Urinary bladder (tissue), 3 donors: ENCODE measurements at regions not wholly inside any gene's neighbourhood (a gene's known extent, or its start where the extent isn't known, plus 50 kb on each side); places are given as distances from the start of the nearest gene placed in this dataset.
"Not testable (repeated sequence)": the region's sequence is repeated elsewhere in the genome, so short reads cannot be mapped to it uniquely, and the experiment has no call there.

Experiments
- DNase-seq: peaks from one replicate; pipeline ENCODE4 v3.0.0-alpha.2; 2015; ENCODE audit errors: extremely low spot score
- H3K27ac ChIP-seq: one replicate; pipeline ENCODE4 v1.5.1; 2013; ENCODE audit warnings: low read depth, mild to moderate bottlenecking, moderate library complexity
- H3K36me3 ChIP-seq: one replicate; pipeline ENCODE4 v1.6.1; 2013; ENCODE audit warnings: mild to moderate bottlenecking, moderate library complexity; ENCODE audit not compliant: insufficient read depth
- H3K4me1 ChIP-seq: one replicate; pipeline ENCODE4 v1.6.1; 2013; ENCODE audit warnings: mild to moderate bottlenecking, moderate library complexity; ENCODE audit not compliant: insufficient read depth
- H3K4me3 ChIP-seq: one replicate; pipeline ENCODE4 v1.5.1; 2013; ENCODE audit warnings: low read depth, low read length
- WGBS: extraction: QIAGEN DNeasy Blood & Tissue Kit; methylation state at CpG from one replicate; pipeline ENCODE4 v1.1.7; 2013; 5-methylcytosine and 5-hydroxymethylcytosine counted together
- donor health status: healthy with polysubstance abuse.
- donor health status: healthy.

- no peak for DNase-seq
- 90% methylated on average over 22 of the region's 22 CpGs for WGBS
- Histone ChIP-seq H3K4me1 (no peaks in the 10 kb centered on the region), H3K4me3 (no peak overlapping the region), H3K27ac (no peak overlapping the region), H3K36me3 (no peaks in the 10 kb centered on the region)
These were observed 615.2 kb downstream of the TRIML1 start for GRCh38 chr4:188754372-188755002.

DNA sequence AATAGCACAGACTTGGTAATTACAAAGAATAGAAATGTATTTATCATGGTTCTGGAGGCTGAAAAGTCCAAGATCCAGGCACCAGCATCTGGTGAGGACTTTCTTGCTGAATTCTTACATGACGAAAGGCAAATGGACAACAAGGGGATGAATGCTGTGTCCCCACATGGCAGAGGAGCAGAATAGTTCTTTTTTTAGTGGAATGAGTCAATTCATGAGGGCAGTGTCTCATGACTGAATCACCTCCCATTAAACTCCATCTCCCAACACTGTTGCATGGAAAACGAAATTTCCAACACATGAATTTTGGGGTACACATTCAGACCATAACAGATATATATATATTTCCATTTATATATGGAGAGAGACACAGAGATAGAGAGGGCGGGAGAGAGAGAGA, 628.3 kb downstream of the TRIML1 start:
- DNase-seq = no peak
- no peaks in the 10 kb centered on the region for H3K36me3 ChIP-seq
- H3K4me3 ChIP-seq = no peak overlapping the region
- no peaks in the 10 kb centered on the region for H3K4me1 ChIP-seq
- 62% methylated on average over 3 of the region's 3 CpGs for WGBS
- H3K27ac ChIP-seq = no peak overlapping the region

- H3K36me3 ChIP-seq = no peaks in the 10 kb centered on the region
- H3K4me1 ChIP-seq = no peaks in the 10 kb centered on the region
- H3K27ac ChIP-seq = no peak overlapping the region
- WGBS = 57% methylated on average over 4 of the region's 4 CpGs
- DNase-seq = no peak
- no peak overlapping the region for H3K4me3 ChIP-seq
These were observed 639.7 kb downstream of the TRIML1 start for GRCh38 chr4:188778905-188779304.

DNA sequence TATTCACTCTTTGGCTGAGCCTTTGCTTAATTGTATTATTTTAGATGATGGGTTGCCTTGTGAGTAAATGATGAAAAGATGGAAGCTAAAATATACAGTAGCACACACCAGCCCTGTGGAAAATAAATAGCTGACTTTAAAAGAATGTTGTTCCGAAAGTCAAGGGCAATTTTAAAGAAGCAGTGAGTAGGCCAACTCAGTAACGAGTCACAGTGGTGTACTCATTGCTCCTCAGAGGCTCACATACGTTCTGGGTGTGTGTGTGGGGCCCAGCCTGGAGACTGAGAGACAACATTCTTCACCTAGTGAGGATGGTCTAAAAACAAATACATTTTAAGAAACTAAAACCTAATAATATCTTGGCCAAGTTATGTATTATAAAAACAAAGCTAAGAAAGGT, 640.3 kb downstream of the TRIML1 start:
- Histone ChIP-seq H3K4me3 (no peak overlapping the region), H3K36me3 (no peaks in the 10 kb centered on the region), H3K27ac (no peak overlapping the region), H3K4me1 (no peaks in the 10 kb centered on the region)
- 64% methylated on average over 3 of the region's 3 CpGs for WGBS
- no peak for DNase-seq

GRCh38 chr4:188780028-188780427, 640.8 kb downstream of the TRIML1 start:
- Histone ChIP-seq H3K4me3 (no peak overlapping the region), H3K27ac (no peak overlapping the region), H3K4me1 (no peaks in the 10 kb centered on the region), H3K36me3 (no peaks in the 10 kb centered on the region)
- DNase-seq = no peak
- 65% methylated on average over 5 of the region's 5 CpGs for WGBS

DNA sequence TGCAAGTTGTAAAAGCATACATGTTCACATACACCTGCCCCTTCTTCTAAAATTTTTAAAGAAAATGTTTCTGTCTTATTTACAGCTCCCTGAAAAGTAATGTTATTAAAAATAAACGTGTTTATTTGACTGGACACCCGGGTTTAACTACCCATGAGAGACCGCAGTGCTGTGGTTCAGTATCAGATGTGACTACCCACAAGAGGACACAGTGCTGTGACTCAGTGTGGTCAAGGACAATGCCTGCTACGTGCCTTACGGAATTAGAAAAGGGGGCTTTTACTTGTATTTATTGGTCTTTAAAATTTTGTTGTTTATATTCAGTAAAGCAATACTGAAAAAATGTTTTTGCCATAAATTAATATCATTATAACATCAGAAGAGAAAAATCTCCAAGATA, 641.4 kb downstream of the TRIML1 start:
- Histone ChIP-seq H3K36me3 (no peaks in the 10 kb centered on the region), H3K27ac (no peak overlapping the region), H3K4me1 (no peaks in the 10 kb centered on the region), H3K4me3 (no peak overlapping the region)
- WGBS = 80% methylated on average over 5 of the region's 5 CpGs
- DNase-seq = no peak

GRCh38 chr4:188781655-188782054, 642.4 kb downstream of the TRIML1 start:
- Histone ChIP-seq H3K4me3 (no peak overlapping the region), H3K27ac (no peak overlapping the region), H3K36me3 (no peaks in the 10 kb centered on the region), H3K4me1 (no peaks in the 10 kb centered on the region)
- 33% methylated on average over 3 of the region's 3 CpGs for WGBS
- DNase-seq = no peak

DNA sequence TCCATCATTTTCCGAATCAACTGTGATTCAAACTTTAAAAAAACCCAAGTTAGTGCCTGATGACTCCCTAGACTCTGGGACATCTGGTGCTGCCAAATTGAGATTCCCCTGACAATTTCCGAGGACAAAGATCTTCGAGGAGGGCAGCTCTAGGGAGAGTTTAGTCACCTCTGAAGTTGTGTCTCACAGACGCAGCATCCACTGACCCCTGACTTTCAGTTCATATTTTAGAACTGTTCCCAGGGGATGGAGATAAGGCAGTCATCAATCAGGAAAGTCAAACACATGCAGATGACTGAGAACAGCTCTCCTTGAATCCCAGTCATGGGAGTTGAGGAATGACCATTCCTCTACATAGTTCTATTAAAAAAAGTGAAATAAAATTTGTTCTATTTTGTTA, 643.9 kb downstream of the TRIML1 start:
- DNase-seq = no peak
- Histone ChIP-seq H3K4me1 (no peaks in the 10 kb centered on the region), H3K36me3 (no peaks in the 10 kb centered on the region), H3K27ac (no peak overlapping the region), H3K4me3 (no peak overlapping the region)
- 64% methylated on average over 4 of the region's 4 CpGs for WGBS

DNA sequence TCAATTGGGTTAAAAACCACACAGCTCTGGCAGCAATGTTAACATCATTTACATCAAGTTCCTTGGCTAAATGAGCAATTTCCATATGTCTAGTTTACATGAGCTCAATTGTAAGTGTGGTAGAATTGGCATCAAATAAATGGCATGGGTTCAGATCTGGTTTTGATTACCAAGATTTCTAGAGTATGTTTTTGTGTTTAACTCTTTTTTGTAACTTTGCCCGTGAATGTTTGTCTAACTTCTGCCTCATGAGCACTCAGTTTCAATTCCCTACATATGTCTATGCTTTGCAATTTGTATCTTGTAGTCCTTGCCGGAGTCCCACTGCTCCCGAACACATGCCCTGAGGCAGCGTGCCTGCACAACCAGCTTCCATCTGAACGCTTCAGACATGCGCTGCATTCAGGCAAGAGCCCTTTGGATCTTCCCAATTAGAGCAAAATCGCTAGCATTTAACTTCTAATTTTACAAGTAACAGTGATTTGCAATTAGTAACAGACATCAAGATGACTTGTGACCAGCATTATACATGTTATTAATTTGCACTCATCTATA, 644.4 kb downstream of the TRIML1 start:
- WGBS = 79% methylated on average over 7 of the region's 7 CpGs

GRCh38 chr4:188796600-188796999, 657.4 kb downstream of the TRIML1 start:
- WGBS = 96% methylated on average over 46 of the region's 46 CpGs
- not testable (repeated sequence) for H3K27ac ChIP-seq, H3K4me1 ChIP-seq, H3K4me3 ChIP-seq, H3K36me3 ChIP-seq, DNase-seq

More for the DNA sequence above, 644.4 kb downstream of the TRIML1 start:
- Histone ChIP-seq H3K4me1 (no peaks in the 10 kb centered on the region), H3K36me3 (no peaks in the 10 kb centered on the region), H3K4me3 (no peak overlapping the region), H3K27ac (no peak overlapping the region)
- DNase-seq = no peak

DNA sequence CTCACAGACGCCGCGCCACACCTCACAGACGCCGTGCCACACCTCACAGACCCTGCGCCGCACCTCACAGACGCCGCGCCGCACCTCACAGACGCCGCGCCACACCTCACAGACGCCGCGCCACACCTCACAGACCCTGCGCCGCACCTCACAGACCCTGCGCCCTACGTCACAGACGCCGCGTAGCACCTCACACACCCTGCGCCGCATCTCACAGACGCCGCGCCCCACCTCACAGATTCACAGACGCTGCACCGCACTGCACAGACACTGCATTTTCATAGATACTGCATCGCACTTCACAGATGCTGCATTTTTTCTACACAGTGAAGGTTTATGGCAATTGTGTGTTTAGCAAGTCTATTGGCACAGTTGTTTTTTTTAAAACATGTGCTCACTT, 657.8 kb downstream of the TRIML1 start:
- not testable (repeated sequence) for H3K36me3 ChIP-seq, H3K4me3 ChIP-seq, DNase-seq, H3K4me1 ChIP-seq, H3K27ac ChIP-seq
- 96% methylated on average over 32 of the region's 32 CpGs for WGBS

- no peaks in the 10 kb centered on the region for H3K4me1 ChIP-seq
- no peak overlapping the region for H3K27ac ChIP-seq
- no peak overlapping the region for H3K4me3 ChIP-seq
- DNase-seq = no peak
- 51% methylated on average over 4 of the region's 4 CpGs for WGBS
- no peaks in the 10 kb centered on the region for H3K36me3 ChIP-seq
These were observed 665.6 kb downstream of the TRIML1 start for GRCh38 chr4:188804861-188805260.

DNA sequence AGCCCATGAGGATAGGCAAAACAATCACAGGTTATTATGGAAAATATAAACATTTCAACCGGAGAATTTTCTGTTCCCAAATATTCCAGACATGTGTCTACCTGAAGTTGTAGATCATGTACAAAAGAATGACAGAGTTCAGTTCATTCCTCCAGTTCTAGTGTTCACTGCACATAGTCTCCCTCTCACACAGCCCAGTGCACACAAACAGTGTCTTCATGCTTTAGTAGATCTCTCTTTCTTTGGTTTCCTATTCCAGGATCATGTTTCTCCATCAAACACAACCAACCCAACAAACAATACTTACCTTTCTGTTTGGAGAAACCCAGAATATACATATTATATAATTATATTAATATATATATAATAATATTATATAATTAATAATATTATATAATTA, 671.9 kb downstream of the TRIML1 start:
- 93% methylated on average over 1 of the region's 1 CpG for WGBS
- Histone ChIP-seq H3K27ac (no peak overlapping the region), H3K4me1 (no peaks in the 10 kb centered on the region), H3K36me3 (no peaks in the 10 kb centered on the region), H3K4me3 (no peak overlapping the region)
- no peak for DNase-seq

GRCh38 chr4:188812644-188813043, 673.4 kb downstream of the TRIML1 start:
- Histone ChIP-seq H3K4me1 (no peaks in the 10 kb centered on the region), H3K36me3 (no peaks in the 10 kb centered on the region), H3K27ac (no peak overlapping the region), H3K4me3 (no peak overlapping the region)
- 63% methylated on average over 1 of the region's 1 CpG for WGBS
- DNase-seq = no peak

DNA sequence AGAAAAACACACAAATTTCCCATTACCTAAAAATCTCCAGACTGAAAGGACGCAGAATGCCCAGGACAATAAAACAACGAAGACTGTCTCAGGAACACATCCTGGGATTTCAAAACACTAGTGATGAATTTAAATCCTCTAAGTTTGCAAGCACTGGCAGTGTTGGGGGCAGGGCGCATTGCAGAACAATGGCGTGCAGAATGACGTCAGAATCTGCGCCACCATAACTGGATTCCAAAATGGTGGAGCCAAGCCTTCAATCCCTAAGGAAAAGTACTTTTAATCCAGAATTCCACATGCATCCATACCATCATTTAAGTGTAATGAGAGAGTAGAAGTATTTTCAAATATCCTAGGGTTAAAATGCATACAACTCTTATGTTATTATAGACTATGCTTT, 679.1 kb downstream of the TRIML1 start:
- no peak for DNase-seq
- Histone ChIP-seq H3K4me3 (no peak overlapping the region), H3K27ac (no peak overlapping the region), H3K4me1 (no peaks in the 10 kb centered on the region), H3K36me3 (no peaks in the 10 kb centered on the region)
- WGBS = 89% methylated on average over 6 of the region's 6 CpGs
